Naive thymus-derived CD4-positive, alpha-beta T cell (primary cell): ENCODE measurements at regions not wholly inside any gene's neighbourhood (a gene's known extent, or its start where the extent isn't known, plus 50 kb on each side); places are given as distances from the start of the nearest gene placed in this dataset.
A peak's percentile ranks its signal among the peaks of the same experiment; 100 is the strongest.

Experiments
- ATAC-seq: fragments of 150-1000 bp; cut with Tn5 transposase; 2 replicates; pipeline ENCODE4 v1.10.0; 2021; ENCODE audit warnings: mild to moderate bottlenecking, moderate library complexity
- CTCF ChIA-PET: fragments of 350-600 bp; sonication (Branson Sonifier 250); formaldehyde crosslinking; loops from one replicate; lab custom pipeline; 2021; ENCODE audit warnings: antibody characterized with exemption; lab: Charles Lee
- POLR2A ChIA-PET: fragments of 350-600 bp; sonication (Branson Sonifier 250); formaldehyde crosslinking; loops from one replicate; lab custom pipeline; 2021; ENCODE audit warnings: antibody characterized with exemption, inconsistent platforms; lab: Charles Lee
- DNase-seq, 9 donors: peaks; one replicate each; pipeline versions ENCODE4 v3.0.0 to v3.0.0-alpha.2; 2020 to 2022; ENCODE audit warnings: mixed read lengths in 1 of 9
- H3K27ac ChIP-seq: one replicate; pipeline ENCODE4 v1.7.0; 2013; ENCODE audit warnings: mild to moderate bottlenecking, low read depth, low read length, moderate library complexity
- H3K27me3 ChIP-seq, 2 donors: one replicate each; pipeline ENCODE4 v1.7.0; 2013; ENCODE audit warnings: low read length in 2 of 2, mild to moderate bottlenecking in 2 of 2, moderate library complexity in 2 of 2; ENCODE audit not compliant: control insufficient read depth in 2 of 2, insufficient read depth in 2 of 2
- H3K36me3 ChIP-seq, 3 experiments: 1 replicate in 2 of 3; 2 replicates in 1 of 3; pipeline ENCODE4 v1.7.0; 2013; ENCODE audit warnings: low read length in 3 of 3, mild to moderate bottlenecking in 3 of 3, moderate library complexity in 1 of 3; ENCODE audit not compliant: insufficient read depth in 3 of 3, control insufficient read depth in 2 of 3
- H3K4me1 ChIP-seq, 2 donors: one replicate each; pipeline ENCODE4 v1.7.0; 2013; ENCODE audit warnings: low read length in 2 of 2, mild to moderate bottlenecking in 2 of 2, moderate library complexity in 1 of 2; ENCODE audit not compliant: control insufficient read depth in 2 of 2, insufficient read depth in 2 of 2
- H3K4me3 ChIP-seq: 2 replicates; pipeline ENCODE4 v1.7.0; 2013; ENCODE audit warnings: mild to moderate bottlenecking, low read length
- H3K9me3 ChIP-seq, 3 experiments: 1 replicate in 2 of 3; 2 replicates in 1 of 3; pipeline ENCODE4 v1.7.0; 2013; ENCODE audit warnings: low read length in 3 of 3; ENCODE audit not compliant: control insufficient read depth in 2 of 3
- H3K27ac Mint-ChIP-seq, 9 donors: one replicate each; pipeline ENCODE4 v1.8.0; 2020 to 2022; ENCODE audit warnings: mixed read lengths in 9 of 9, mild to moderate bottlenecking in 8 of 9, moderate library complexity in 5 of 9, inconsistent platforms in 2 of 9
- H3K27me3 Mint-ChIP-seq, 5 donors: one replicate each; pipeline ENCODE4 v1.8.0; 2021 to 2022; ENCODE audit warnings: mixed read lengths in 5 of 5, mild to moderate bottlenecking in 1 of 5
- H3K36me3 Mint-ChIP-seq, 5 donors: one replicate each; pipeline ENCODE4 v1.8.0; 2020 to 2022; ENCODE audit warnings: mixed read lengths in 5 of 5, mild to moderate bottlenecking in 3 of 5, inconsistent platforms in 1 of 5
- H3K4me1 Mint-ChIP-seq, 7 donors: one replicate each; pipeline ENCODE4 v1.8.0; 2020 to 2022; ENCODE audit warnings: mixed read lengths in 7 of 7, mild to moderate bottlenecking in 3 of 7, inconsistent platforms in 1 of 7
- H3K4me3 Mint-ChIP-seq, 10 donors: one replicate each; pipeline ENCODE4 v1.8.0; 2020 to 2022; ENCODE audit warnings: mild to moderate bottlenecking in 10 of 10, mixed read lengths in 10 of 10, moderate library complexity in 6 of 10, inconsistent platforms in 2 of 10
- H3K9me3 Mint-ChIP-seq, 11 donors: one replicate each; pipeline ENCODE4 v1.8.0; 2020 to 2022; ENCODE audit warnings: mixed read lengths in 11 of 11, mild to moderate bottlenecking in 4 of 11, inconsistent platforms in 1 of 11, moderate library complexity in 1 of 11
- intact Hi-C, 2 donors: fragments of 100-400 bp; cut with micrococcal nuclease; formaldehyde crosslinking; loops; one replicate each; pipeline ENCODE4 v1.15.1; 2023

GRCh38 chr6:22027040-22027725 is 269.7 kb downstream of the PRL start:
- peaks cover 0 to 47% (median 29%) of the 10 kb centered on the region in 7 donors for H3K4me1 Mint-ChIP-seq
- ChIA-PET POLR2A (no interaction called here), CTCF (no interaction called here)
- intact Hi-C loops = loop anchor here in 1 of 2 donors (5.0 kb wide), 1 partner anchor 35 kb away; no protein-coding TSS in a partner anchor
- H3K4me1 ChIP-seq = no peaks in the 10 kb centered on the region
- DNase-seq = no peak
- H3K36me3 Mint-ChIP-seq = peaks cover 0 to 6% (median 0%) of the 10 kb centered on the region in 5 donors
- H3K4me3 Mint-ChIP-seq = peak overlapping the region in 1 of 10 donors; percentile 25
- peaks cover 0 to 8% (median 4%) of the 10 kb centered on the region in 11 donors for H3K9me3 Mint-ChIP-seq
- no peak for ATAC-seq
- H3K9me3 ChIP-seq = no peaks in the 10 kb centered on the region
- H3K27me3 Mint-ChIP-seq = peaks cover 0 to 11% (median 3%) of the 10 kb centered on the region in 5 donors
- H3K4me3 ChIP-seq = no peak overlapping the region
- no peaks in the 10 kb centered on the region for H3K27me3 ChIP-seq
- H3K27ac ChIP-seq = no peak overlapping the region
- H3K27ac Mint-ChIP-seq = peak overlapping the region in 1 of 9 donors; percentile 71
- H3K36me3 ChIP-seq = no peaks in the 10 kb centered on the region

- no peak for ATAC-seq
- POLR2A ChIA-PET = no interaction called here
- peak overlapping the region in 4 of 10 donors; percentile 2 to 49 (median 35) for H3K4me3 Mint-ChIP-seq
- H3K27ac Mint-ChIP-seq = peak overlapping the region in 7 of 9 donors; percentile 19 to 68 (median 62)
- Histone ChIP-seq H3K36me3 (no peaks in the 10 kb centered on the region), H3K9me3 (no peaks in the 10 kb centered on the region), H3K27ac (no peak overlapping the region), H3K4me3 (no peak overlapping the region), H3K4me1 (no peaks in the 10 kb centered on the region), H3K27me3 (no peaks in the 10 kb centered on the region)
- intact Hi-C loops = loop anchor here in 1 of 2 donors (5.0 kb wide), 1 partner anchor 34 kb away; no protein-coding TSS in a partner anchor
- H3K9me3 Mint-ChIP-seq = no peaks in the 10 kb centered on the region
- DNase-seq = peak in 2 of 9 donors; percentile 11 to 19
- H3K4me1 Mint-ChIP-seq = peaks cover 0 to 47% (median 29%) of the 10 kb centered on the region in 7 donors
- peaks cover 0 to 4% (median 0%) of the 10 kb centered on the region in 5 donors for H3K27me3 Mint-ChIP-seq
- no peaks in the 10 kb centered on the region for H3K36me3 Mint-ChIP-seq
- CTCF ChIA-PET = no interaction called here
These were observed 268.3 kb downstream of the PRL start for GRCh38 chr6:22028403-22029090.

GRCh38 chr6:22029171-22029570 is 267.7 kb downstream of the PRL start:
- H3K36me3 ChIP-seq = no peaks in the 10 kb centered on the region
- no peak for DNase-seq
- H3K36me3 Mint-ChIP-seq = no peaks in the 10 kb centered on the region
- intact Hi-C loops = loop anchor here in 1 of 2 donors (5.0 kb wide), 1 partner anchor 33 kb away; no protein-coding TSS in a partner anchor
- peaks cover 0 to 8% (median 0%) of the 10 kb centered on the region in 5 donors for H3K27me3 Mint-ChIP-seq
- H3K4me3 Mint-ChIP-seq = peak overlapping the region in 2 of 10 donors; percentile 0 to 29
- POLR2A ChIA-PET = no interaction called here
- H3K9me3 Mint-ChIP-seq = no peaks in the 10 kb centered on the region
- H3K9me3 ChIP-seq = no peaks in the 10 kb centered on the region
- ATAC-seq = no peak
- CTCF ChIA-PET = no interaction called here
- H3K4me1 Mint-ChIP-seq = peaks cover 0 to 42% (median 26%) of the 10 kb centered on the region in 7 donors
- H3K4me3 ChIP-seq = no peak overlapping the region
- no peaks in the 10 kb centered on the region for H3K4me1 ChIP-seq
- H3K27ac Mint-ChIP-seq = peak overlapping the region in 3 of 9 donors; percentile 5 to 64 (median 60)
- H3K27ac ChIP-seq = no peak overlapping the region
- no peaks in the 10 kb centered on the region for H3K27me3 ChIP-seq

- Histone ChIP-seq H3K4me3 (no peak overlapping the region), H3K4me1 (no peaks in the 10 kb centered on the region), H3K9me3 (no peaks in the 10 kb centered on the region), H3K27ac (no peak overlapping the region), H3K36me3 (no peaks in the 10 kb centered on the region), H3K27me3 (no peaks in the 10 kb centered on the region)
- no peak overlapping the region for H3K27ac Mint-ChIP-seq
- no peaks in the 10 kb centered on the region for H3K9me3 Mint-ChIP-seq
- peaks cover 0 to 11% (median 0%) of the 10 kb centered on the region in 5 donors for H3K27me3 Mint-ChIP-seq
- no peak overlapping the region for H3K4me3 Mint-ChIP-seq
- peaks cover 0 to 26% (median 15%) of the 10 kb centered on the region in 7 donors for H3K4me1 Mint-ChIP-seq
- ATAC-seq (no peak), DNase-seq (no peak)
- H3K36me3 Mint-ChIP-seq = no peaks in the 10 kb centered on the region
- POLR2A ChIA-PET = no interaction called here
- intact Hi-C loops = no loop called here
- CTCF ChIA-PET = no interaction called here
These were observed 265.9 kb downstream of the PRL start for GRCh38 chr6:22030730-22031619.

- Mint-ChIP-seq H3K36me3 (peaks cover 0 to 4% (median 0%) of the 10 kb centered on the region in 5 donors), H3K4me1 (peaks cover 0 to 9% (median 1%) of the 10 kb centered on the region in 7 donors), H3K27me3 (peaks cover 0 to 17% (median 5%) of the 10 kb centered on the region in 5 donors), H3K27ac (no peak overlapping the region), H3K4me3 (no peak overlapping the region), H3K9me3 (peaks cover 1 to 19% (median 6%) of the 10 kb centered on the region in 11 donors)
- H3K27me3 ChIP-seq = no peaks in the 10 kb centered on the region
- intact Hi-C loops = no loop called here
- ATAC-seq = no peak
- H3K27ac ChIP-seq = no peak overlapping the region
- no peak overlapping the region for H3K4me3 ChIP-seq
- H3K4me1 ChIP-seq = no peaks in the 10 kb centered on the region
- DNase-seq = no peak
- no peaks in the 10 kb centered on the region for H3K9me3 ChIP-seq
- ChIA-PET POLR2A (no interaction called here), CTCF (no interaction called here)
- no peaks in the 10 kb centered on the region for H3K36me3 ChIP-seq
These were observed 261.1 kb downstream of the PRL start for GRCh38 chr6:22035690-22036089.

DNA sequence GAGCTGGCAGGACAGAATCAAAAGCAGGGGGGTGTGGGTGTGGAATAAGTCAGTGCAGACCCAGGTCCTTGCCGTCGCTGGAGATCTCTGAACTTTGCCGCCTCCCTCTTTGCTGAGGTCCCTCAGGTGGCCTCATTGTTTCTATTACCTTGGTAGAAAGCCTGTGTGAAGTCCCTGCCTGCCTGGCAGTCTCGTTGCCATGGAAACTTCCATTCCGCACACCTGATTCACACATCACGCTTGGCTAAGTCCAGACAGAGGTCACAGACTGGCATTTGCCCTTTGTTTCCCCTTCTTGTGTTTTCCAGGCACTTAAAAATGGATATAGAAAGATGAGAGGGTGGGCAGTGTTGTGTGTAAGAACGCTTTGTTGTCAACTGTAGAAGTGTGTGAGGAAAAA is 260.6 kb downstream of the PRL start:
- intact Hi-C loops = no loop called here
- Mint-ChIP-seq H3K27me3 (peaks cover 0 to 17% (median 5%) of the 10 kb centered on the region in 5 donors), H3K4me3 (peak overlapping the region in 1 of 10 donors; percentile 26), H3K4me1 (peaks cover 0 to 9% (median 1%) of the 10 kb centered on the region in 7 donors), H3K36me3 (peaks cover 0 to 4% (median 0%) of the 10 kb centered on the region in 5 donors), H3K9me3 (peaks cover 1 to 19% (median 8%) of the 10 kb centered on the region in 11 donors), H3K27ac (peak overlapping the region in 1 of 9 donors; percentile 58)
- POLR2A ChIA-PET = no interaction called here
- no peak overlapping the region for H3K4me3 ChIP-seq
- CTCF ChIA-PET = no interaction called here
- no peak overlapping the region for H3K27ac ChIP-seq
- ATAC-seq (no peak), DNase-seq (peak in 4 of 9 donors; percentile 5 to 37 (median 10))
- H3K36me3 ChIP-seq = no peaks in the 10 kb centered on the region
- no peaks in the 10 kb centered on the region for H3K4me1 ChIP-seq
- no peaks in the 10 kb centered on the region for H3K9me3 ChIP-seq
- H3K27me3 ChIP-seq = no peaks in the 10 kb centered on the region
